SW480 (cell line): ENCODE measurements at regions not wholly inside any gene's neighbourhood (a gene's known extent, or its start where the extent isn't known, plus 50 kb on each side); places are given as distances from the start of the nearest gene placed in this dataset.
"Not testable (repeated sequence)": the region's sequence is repeated elsewhere in the genome, so short reads cannot be mapped to it uniquely, and the experiment has no call there.

Experiments used
- DNase-seq: peaks from one replicate; pipeline ENCODE4 v3.0.0-alpha.2; 2016; ENCODE audit warnings: low spot score

DNA sequence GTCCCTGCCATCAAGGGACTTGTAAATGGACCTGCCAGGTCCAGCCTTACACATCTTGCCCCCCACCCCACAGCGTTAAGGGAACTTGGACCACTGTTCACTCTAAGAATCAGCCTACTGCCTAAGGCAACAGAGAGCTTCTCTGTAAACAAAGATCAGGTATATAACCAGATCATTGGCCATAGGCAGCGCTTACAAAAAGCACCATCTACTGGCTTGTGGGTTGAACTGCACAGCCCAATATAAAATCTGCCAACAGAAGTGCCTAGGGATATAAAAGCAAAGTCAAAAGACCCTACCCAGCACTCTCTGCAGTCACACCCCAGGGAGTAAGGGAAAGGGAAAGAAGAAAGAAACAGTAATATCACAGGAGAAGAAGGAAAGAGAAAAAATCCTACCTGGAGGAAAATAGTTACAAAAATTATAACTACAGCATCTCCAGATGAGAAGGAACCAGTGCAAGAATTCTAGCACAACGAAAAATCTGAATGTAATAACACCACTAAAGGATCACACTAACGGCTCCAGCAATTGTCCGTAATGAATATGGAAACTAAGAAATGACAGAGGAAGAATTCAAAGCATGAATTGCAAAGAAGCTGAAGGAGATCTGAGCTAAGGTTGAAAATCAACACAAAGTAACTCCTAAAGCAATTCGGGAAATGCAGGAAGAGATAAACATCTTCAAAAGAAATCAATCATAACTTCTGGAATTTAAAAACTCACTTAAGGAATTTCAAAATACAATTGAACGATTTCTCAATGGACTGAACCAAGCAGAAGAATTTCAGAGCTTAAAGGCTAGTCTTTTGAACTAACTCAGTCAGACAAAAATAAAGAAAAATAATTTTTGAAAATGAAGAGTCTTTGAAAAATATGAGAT, 95.2 kb upstream of the PCED1B start:
- peak; percentile 67 for DNase-seq

GRCh38 chr12:46985816-46986215, 93.6 kb upstream of the PCED1B start:
- no peak for DNase-seq

DNA sequence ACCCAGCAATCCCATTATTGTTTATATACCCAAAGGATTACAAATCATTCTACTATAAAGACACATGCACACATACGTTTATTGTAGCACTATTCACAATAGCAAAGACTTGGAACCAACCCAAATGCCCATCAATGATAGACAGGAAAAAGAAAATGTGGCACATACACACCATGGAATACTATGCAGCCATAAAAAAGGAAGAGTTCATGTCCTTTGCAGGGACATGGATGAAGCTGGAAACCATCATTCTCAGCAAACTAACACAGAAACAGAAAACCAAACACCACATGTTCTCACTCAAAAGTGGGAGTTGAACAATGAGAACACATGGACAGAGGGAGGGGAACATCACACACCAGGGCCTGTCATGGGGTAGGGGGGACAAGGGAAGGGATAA, 91.3 kb upstream of the PCED1B start:
- DNase-seq: not testable (repeated sequence)

DNA sequence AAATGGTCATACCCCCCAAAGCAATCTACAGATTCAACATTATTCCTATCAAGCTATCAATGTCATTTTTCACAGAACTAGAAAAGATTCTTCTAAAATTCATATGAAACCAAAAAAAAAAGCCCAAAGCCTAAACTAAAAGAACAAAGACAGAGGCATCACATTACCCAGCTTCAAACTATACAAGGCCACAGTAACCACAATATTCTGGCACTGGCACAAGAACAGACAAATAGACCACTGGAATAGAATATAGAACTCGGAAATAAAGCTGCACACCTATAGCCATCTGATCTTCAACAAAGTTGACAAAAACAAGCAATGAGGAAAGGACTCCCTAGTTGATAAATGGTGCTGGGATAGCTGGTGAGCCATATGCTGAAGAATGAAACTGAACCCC, 89.2 kb upstream of the PCED1B start:
- DNase-seq: no peak

DNA sequence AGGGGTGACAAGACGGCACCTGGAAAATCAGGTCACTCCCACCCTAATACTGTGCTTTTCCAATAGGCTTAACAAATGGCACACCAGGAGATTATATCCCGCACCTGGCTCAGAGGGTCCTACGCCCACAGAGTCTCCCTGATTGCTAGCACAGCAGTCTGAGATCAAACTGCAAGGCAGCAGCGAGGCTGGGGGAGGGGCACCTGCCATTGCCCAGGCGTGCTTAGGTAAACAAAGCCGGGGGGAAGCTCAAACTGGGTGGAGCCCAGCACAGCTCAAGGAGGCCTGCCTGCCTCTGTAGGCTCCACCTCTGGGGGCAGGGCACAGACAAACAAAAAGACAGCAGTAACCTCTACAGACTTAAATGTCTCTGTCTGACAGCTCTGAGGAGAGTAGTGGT, 87.4 kb upstream of the PCED1B start:
- DNase-seq: not testable (repeated sequence)

DNA sequence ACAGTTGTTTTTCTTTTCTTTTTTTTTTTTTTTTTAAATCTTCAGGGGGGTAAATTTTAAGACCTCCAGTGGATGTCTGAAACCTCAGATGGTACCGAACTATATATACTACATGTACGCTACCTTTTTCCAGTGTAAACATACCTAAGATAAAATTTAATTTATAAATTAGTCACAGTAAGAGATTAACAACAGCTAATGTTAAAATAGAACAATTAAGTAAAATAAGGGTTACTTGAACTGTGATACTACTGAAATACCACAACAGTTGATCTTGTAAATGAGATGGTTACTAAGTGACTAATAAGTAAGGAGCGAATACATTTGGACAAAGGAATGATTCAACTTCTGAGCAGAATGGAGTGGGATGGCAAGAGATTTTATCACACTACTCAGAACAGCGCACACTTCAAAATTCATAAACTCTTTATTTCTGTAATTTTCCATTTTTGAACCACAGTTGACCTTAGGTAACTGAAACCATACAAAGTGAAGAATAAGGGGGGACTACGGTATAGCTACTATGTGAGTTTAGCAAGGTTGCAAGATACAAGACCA, 80.5 kb upstream of the PCED1B start:
- no peak for DNase-seq

- peak; percentile 49 for DNase-seq
Measured at GRCh38 chr12:47004634-47005033, 74.8 kb upstream of the PCED1B start.

- no peak for DNase-seq
Measured at GRCh38 chr12:47007048-47007447, 72.4 kb upstream of the PCED1B start.

GRCh38 chr12:47012552-47012951, 66.9 kb upstream of the PCED1B start:
- DNase-seq: no peak

DNA sequence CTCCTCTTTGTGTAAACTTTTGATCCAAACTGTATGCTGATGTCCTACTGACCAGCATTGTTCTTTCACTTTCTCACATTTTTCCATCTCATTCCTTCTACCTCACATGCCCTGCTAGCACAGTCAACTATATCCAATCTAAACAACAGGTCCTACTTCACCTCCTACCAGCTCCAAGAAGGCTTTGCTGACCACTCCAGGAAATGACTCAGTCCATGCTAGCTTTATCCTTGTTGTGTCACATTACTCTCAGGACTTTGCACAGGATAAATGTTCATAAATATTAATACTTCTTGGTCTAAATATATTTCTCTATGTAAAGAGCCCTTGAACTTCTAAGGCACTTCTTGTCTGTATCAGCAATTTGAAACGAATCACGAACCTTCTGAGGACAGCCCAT, 64.9 kb upstream of the PCED1B start:
- no peak for DNase-seq

DNA sequence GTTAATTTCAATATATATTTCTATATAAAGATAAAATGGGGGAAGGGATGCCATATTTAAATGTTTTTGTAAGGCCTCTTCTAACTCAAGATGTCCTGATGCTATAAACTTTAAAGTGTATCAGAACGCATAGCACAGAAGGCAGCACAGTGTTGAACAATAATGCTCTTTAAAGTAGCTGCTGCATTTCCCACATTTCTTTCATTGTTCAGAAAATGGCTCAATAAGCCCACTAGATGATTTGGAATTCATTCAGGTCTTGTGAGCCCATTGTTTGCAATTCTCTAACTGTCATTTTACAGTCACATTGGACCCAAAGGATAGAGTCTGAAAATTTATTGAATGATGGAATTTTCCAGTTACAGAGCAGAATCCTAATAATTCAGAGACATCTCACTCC, 64.0 kb upstream of the PCED1B start:
- no peak for DNase-seq

- no peak for DNase-seq
Measured at GRCh38 chr12:47017041-47017713, 62.2 kb upstream of the PCED1B start.

GRCh38 chr12:47017901-47018475, 61.4 kb upstream of the PCED1B start:
- DNase-seq: no peak

DNA sequence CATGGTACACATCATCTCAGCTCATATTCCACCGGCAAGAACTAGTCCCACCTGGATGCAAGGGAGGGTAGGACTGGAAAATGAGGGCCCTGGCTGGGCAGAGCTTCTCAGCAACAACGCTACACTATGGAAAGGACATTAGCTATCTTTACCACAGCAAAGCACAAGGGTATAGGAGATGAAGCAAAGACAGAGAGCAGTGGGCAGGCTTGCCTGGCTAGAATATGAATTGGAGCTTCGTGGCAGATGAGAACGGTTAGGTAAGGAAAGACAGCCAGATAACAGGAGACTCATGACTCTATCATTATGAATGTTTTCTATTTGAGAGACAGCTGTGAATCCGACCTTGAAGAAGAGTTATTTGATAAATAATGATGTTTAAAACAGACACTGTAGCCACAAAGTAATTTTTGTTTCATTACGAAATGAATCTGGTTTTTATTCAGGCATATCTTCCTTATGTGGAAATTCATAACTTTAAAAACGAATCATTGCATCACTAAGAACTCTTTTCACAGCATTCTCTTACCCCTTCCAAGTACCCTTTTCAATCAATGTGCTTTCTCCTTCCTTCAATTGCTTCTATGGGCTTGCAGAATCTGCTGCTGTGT, 59.1 kb upstream of the PCED1B start:
- no peak for DNase-seq

DNA sequence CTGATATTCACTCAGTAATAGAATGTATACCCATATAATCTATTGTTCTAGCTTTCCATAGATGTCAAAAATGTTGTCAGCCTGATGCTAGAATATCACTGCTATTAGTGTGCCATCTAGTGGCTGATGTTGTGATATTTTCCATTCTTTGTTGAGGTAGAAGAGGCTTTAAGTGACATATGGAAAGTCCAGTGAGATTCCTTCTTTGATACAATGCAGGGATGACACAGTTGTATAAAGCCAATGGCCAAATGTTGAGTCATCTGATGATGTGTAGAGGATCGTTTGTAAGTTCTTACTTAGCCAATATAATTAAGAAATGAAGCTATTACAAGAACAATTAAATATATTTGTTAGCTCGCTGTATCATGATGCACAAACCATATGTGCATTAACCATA, 58.1 kb upstream of the PCED1B start:
- peak; percentile 75 for DNase-seq

- DNase-seq: no peak
Measured at GRCh38 chr12:47022296-47022695, 57.1 kb upstream of the PCED1B start.

GRCh38 chr12:47023311-47023710, 56.1 kb upstream of the PCED1B start:
- no peak for DNase-seq

DNA sequence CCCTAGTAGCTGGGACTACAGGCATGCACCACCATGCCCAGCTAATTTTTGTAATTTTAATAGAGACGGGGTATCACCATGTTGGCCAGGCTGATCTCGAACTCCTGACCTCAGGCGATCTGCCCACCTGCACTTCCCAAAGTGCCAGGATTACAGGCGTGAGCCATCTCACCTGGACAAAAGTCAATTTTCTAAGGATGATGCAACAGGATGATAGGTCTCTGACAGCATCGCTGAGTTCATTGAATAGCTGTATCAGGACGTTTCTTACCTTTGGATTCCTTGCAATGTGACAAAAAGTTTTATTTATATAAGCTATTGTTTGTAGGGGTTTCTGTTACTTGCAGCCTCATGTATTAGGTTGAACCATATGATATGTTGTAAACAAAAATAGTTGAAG, 55.5 kb upstream of the PCED1B start:
- DNase-seq: no peak

GRCh38 chr12:47024463-47024862, 55.0 kb upstream of the PCED1B start:
- DNase-seq: no peak

GRCh38 chr12:47025349-47025748, 54.1 kb upstream of the PCED1B start:
- no peak for DNase-seq

- no peak for DNase-seq
Measured at GRCh38 chr12:47025798-47026197, 53.6 kb upstream of the PCED1B start.

DNA sequence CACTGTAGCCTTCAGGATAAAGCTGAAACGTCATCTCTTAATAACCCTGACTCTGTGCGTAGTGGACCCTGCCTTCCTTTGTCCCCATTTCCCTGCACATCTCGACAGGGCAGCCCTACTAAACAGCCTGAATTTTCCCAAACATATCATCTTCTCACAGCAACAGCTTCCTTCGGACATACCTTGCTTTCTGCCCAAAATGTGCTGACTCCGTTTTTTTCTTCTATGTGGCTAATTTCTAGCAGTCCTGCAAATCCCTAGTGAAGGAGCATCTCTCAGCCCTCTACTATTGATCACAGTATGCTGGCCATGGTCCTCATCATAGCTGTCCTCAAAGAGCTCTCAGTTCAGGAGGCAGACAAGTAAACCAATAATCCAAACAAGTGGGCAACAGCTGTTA, 53.1 kb upstream of the PCED1B start:
- DNase-seq: no peak
